H9 (cell line): ENCODE measurements at regions not wholly inside any gene's neighbourhood (a gene's known extent, or its start where the extent isn't known, plus 50 kb on each side); places are given as distances from the start of the nearest gene placed in this dataset.

Experiments used
- DNase-seq: peaks from one replicate; pipeline ENCODE4 v3.0.0-alpha.2; 2017
- H2AFZ ChIP-seq: one replicate; pipeline ENCODE4 v1.6.1; 2013; ENCODE audit warnings: mild to moderate bottlenecking, low read length, control low read depth, moderate library complexity
- H2AK5ac ChIP-seq: 2 replicates; pipeline ENCODE4 v1.6.1; 2013; ENCODE audit warnings: low read length, control low read depth, mixed read lengths; ENCODE audit not compliant: insufficient read length
- H2BK120ac ChIP-seq: one replicate; pipeline ENCODE4 v1.6.1; 2013; ENCODE audit warnings: low read depth, mild to moderate bottlenecking, low read length, control low read depth, inconsistent platforms; ENCODE audit not compliant: poor library complexity, severe bottlenecking
- H2BK12ac ChIP-seq: 2 replicates; pipeline ENCODE4 v1.6.1; 2013; ENCODE audit warnings: low read length, control low read depth, mixed read lengths, low read depth; ENCODE audit not compliant: insufficient read length
- H2BK15ac ChIP-seq: 2 replicates; pipeline ENCODE4 v1.6.1; 2013; ENCODE audit warnings: low read depth, low read length, control low read depth
- H2BK20ac ChIP-seq: one replicate; pipeline ENCODE4 v1.6.1; 2013; ENCODE audit warnings: low read depth, mild to moderate bottlenecking, low read length, control low read depth, inconsistent platforms; ENCODE audit not compliant: poor library complexity, severe bottlenecking
- H2BK5ac ChIP-seq: 2 replicates; pipeline ENCODE4 v1.6.1; 2013; ENCODE audit warnings: low read length, control low read depth, mixed read lengths; ENCODE audit not compliant: insufficient read length
- H3K14ac ChIP-seq: 2 replicates; pipeline ENCODE4 v1.6.1; 2013; ENCODE audit warnings: low read length, control low read depth; ENCODE audit not compliant: insufficient read depth
- H3K18ac ChIP-seq: 2 replicates; pipeline ENCODE4 v1.6.1; 2013; ENCODE audit warnings: low read depth, mild to moderate bottlenecking, mixed read lengths, low read length, control low read depth; ENCODE audit not compliant: insufficient read length
- H3K23ac ChIP-seq: 2 replicates; pipeline ENCODE4 v1.6.1; 2013; ENCODE audit warnings: low read length, control low read depth, mixed read lengths, low read depth; ENCODE audit not compliant: insufficient read length
- H3K23me2 ChIP-seq: 2 replicates; pipeline ENCODE4 v1.6.1; 2013; ENCODE audit warnings: low read depth, mild to moderate bottlenecking, mixed read lengths, low read length, control low read depth; ENCODE audit not compliant: insufficient read length, poor library complexity, severe bottlenecking
- H3K27ac ChIP-seq: 2 replicates; pipeline ENCODE4 v1.5.1; 2013; ENCODE audit warnings: low read length, control low read depth, mixed read lengths, low read depth; ENCODE audit not compliant: insufficient read length
- H3K27me3 ChIP-seq: 2 replicates; pipeline ENCODE4 v1.6.1; 2013; ENCODE audit warnings: low read length, control low read depth, inconsistent platforms; ENCODE audit not compliant: insufficient read depth
- H3K4ac ChIP-seq: 2 replicates; pipeline ENCODE4 v1.6.1; 2013; ENCODE audit warnings: low read depth, mild to moderate bottlenecking, control low read depth, inconsistent platforms, low read length, moderate library complexity
- H3K4me1 ChIP-seq: 2 replicates; pipeline ENCODE4 v1.6.1; 2013; ENCODE audit warnings: low read length, control low read depth, inconsistent platforms; ENCODE audit not compliant: insufficient read depth
- H3K4me2 ChIP-seq: 2 replicates; pipeline ENCODE4 v1.6.1; 2013; ENCODE audit warnings: low read length, control low read depth, mixed read lengths; ENCODE audit not compliant: insufficient read length, insufficient read depth
- H3K56ac ChIP-seq: 2 replicates; pipeline ENCODE4 v1.6.1; 2013; ENCODE audit warnings: low read depth, mild to moderate bottlenecking, mixed read lengths, low read length, control low read depth; ENCODE audit not compliant: insufficient read length
- H3K79me1 ChIP-seq: 2 replicates; pipeline ENCODE4 v1.6.1; 2013; ENCODE audit warnings: low read depth, mild to moderate bottlenecking, moderate library complexity, low read length, control low read depth, inconsistent platforms; ENCODE audit not compliant: insufficient read depth, poor library complexity, severe bottlenecking
- H3K79me2 ChIP-seq: 2 replicates; pipeline ENCODE4 v1.6.1; 2013; ENCODE audit warnings: low read length, control low read depth, inconsistent platforms; ENCODE audit not compliant: insufficient read depth
- H3K9ac ChIP-seq: 2 replicates; pipeline ENCODE4 v1.6.1; 2013; ENCODE audit warnings: low read length, control low read depth, mixed read lengths; ENCODE audit not compliant: insufficient read length; ENCODE audit errors: extremely low read depth
- H3K9me3 ChIP-seq: one replicate; pipeline ENCODE4 v1.6.1; 2013; ENCODE audit warnings: low read depth, low read length, inconsistent platforms; ENCODE audit not compliant: control insufficient read depth
- H3T11ph ChIP-seq: one replicate; pipeline ENCODE4 v1.6.1; 2013; ENCODE audit warnings: mild to moderate bottlenecking, low read length, control low read depth, inconsistent platforms
- H4K20me1 ChIP-seq: one replicate; pipeline ENCODE4 v1.6.1; 2013; ENCODE audit not compliant: control insufficient read depth, insufficient read length, insufficient read depth
- H4K5ac ChIP-seq: 2 replicates; pipeline ENCODE4 v1.6.1; 2013; ENCODE audit warnings: low read depth, mild to moderate bottlenecking, mixed read lengths, low read length, control low read depth; ENCODE audit not compliant: insufficient read length
- H4K8ac ChIP-seq: replicated peaks from 2 replicates; pipeline ENCODE4 v1.6.1; 2013; ENCODE audit warnings: low read length, control low read depth, mixed read lengths, low read depth; ENCODE audit not compliant: insufficient read length
- H4K91ac ChIP-seq: 2 replicates; pipeline ENCODE4 v1.6.1; 2013; ENCODE audit warnings: low read depth, mild to moderate bottlenecking, moderate library complexity, mixed read lengths, low read length, control low read depth; ENCODE audit not compliant: insufficient read length
- H3K27ac Mint-ChIP-seq, 3 experiments: 2 replicates in 2 of 3; 3 replicates in 1 of 3; pipeline ENCODE4 v1.8.0; 2020 to 2021; ENCODE audit warnings: mixed read lengths in 3 of 3, mild to moderate bottlenecking in 1 of 3, moderate library complexity in 1 of 3
- H3K27me3 Mint-ChIP-seq: 2 replicates; pipeline ENCODE4 v1.8.0; 2021; ENCODE audit warnings: low read depth, mild to moderate bottlenecking, moderate library complexity, mixed read lengths
- H3K36me3 Mint-ChIP-seq, 3 experiments: 2 replicates in 2 of 3; 3 replicates in 1 of 3; pipeline ENCODE4 v1.8.0; 2020 to 2021; ENCODE audit warnings: low read depth in 3 of 3, mixed read lengths in 3 of 3; ENCODE audit not compliant: insufficient read depth in 1 of 3
- H3K4me1 Mint-ChIP-seq, 2 experiments: 2 replicates each; pipeline ENCODE4 v1.8.0; 2020; ENCODE audit warnings: mixed read lengths in 2 of 2
- H3K4me3 Mint-ChIP-seq, 2 experiments: 2 replicates in 1 of 2; 3 replicates in 1 of 2; pipeline ENCODE4 v1.8.0; 2020 to 2021; ENCODE audit warnings: mild to moderate bottlenecking in 2 of 2, mixed read lengths in 2 of 2, moderate library complexity in 1 of 2
- H3K9me3 Mint-ChIP-seq, 2 experiments: 2 replicates in 1 of 2; 3 replicates in 1 of 2; pipeline ENCODE4 v1.8.0; 2020; ENCODE audit warnings: mild to moderate bottlenecking in 2 of 2, mixed read lengths in 2 of 2, moderate library complexity in 1 of 2
- WGBS: extraction: QIAGEN DNeasy Blood & Tissue Kit; methylation state at CpG from one replicate; pipeline ENCODE4 v1.1.7; 2013; ENCODE audit warnings: missing lambda C conversion rate, low lambda C conversion rate, mixed read lengths; ENCODE audit not compliant: insufficient read length; ENCODE audit errors: extremely low coverage; 5-methylcytosine and 5-hydroxymethylcytosine counted together
- TF ChIP-seq, protein P1 (sequence below): fragments of 200-600 bp; sonication (generic); conservative IDR thresholded peaks from 3 replicates; pipeline ENCODE4 v1.8.0; 2021; ENCODE audit warnings: antibody characterized with exemption, mild to moderate bottlenecking

- peaks cover 4 to 8% of the 10 kb centered on the region in 2 experiments; a peak in 3 of 5 replicates for H3K9me3 Mint-ChIP-seq
Measured at GRCh38 chr4:66855956-66856355, 689.3 kb downstream of the CENPC start.

More at GRCh38 chr4:66855956-66856355, 689.3 kb downstream of the CENPC start:
- Histone ChIP-seq H3K18ac (no peak overlapping the region), H2BK20ac (no peak overlapping the region), H2BK15ac (no peak overlapping the region), H4K8ac (no peak overlapping the region), H4K91ac (no peak overlapping the region), H3K4me1 (no peaks in the 10 kb centered on the region; the same call in 1 of the 2 replicates), H3K4ac (no peak overlapping the region), H3K4me2 (no peak overlapping the region), H3K27ac (no peak overlapping the region), H4K5ac (no peak overlapping the region), H2BK12ac (no peak overlapping the region), H2AK5ac (no peak overlapping the region), H3K79me1 (no peaks in the 10 kb centered on the region), H2AFZ (no peak overlapping the region), H2BK120ac (no peak overlapping the region), H3T11ph (no peak overlapping the region), H3K56ac (no peak overlapping the region), H3K23me2 (no peaks in the 10 kb centered on the region), H2BK5ac (no peak overlapping the region), H3K9ac (no peak overlapping the region), H3K14ac (no peak overlapping the region), H3K9me3 (no peaks in the 10 kb centered on the region), H3K23ac (no peak overlapping the region), H4K20me1 (no peaks in the 10 kb centered on the region), H3K79me2 (no peaks in the 10 kb centered on the region), H3K27me3 (no peaks in the 10 kb centered on the region)
- no peak for DNase-seq
- TF ChIP-seq, protein P1, sequence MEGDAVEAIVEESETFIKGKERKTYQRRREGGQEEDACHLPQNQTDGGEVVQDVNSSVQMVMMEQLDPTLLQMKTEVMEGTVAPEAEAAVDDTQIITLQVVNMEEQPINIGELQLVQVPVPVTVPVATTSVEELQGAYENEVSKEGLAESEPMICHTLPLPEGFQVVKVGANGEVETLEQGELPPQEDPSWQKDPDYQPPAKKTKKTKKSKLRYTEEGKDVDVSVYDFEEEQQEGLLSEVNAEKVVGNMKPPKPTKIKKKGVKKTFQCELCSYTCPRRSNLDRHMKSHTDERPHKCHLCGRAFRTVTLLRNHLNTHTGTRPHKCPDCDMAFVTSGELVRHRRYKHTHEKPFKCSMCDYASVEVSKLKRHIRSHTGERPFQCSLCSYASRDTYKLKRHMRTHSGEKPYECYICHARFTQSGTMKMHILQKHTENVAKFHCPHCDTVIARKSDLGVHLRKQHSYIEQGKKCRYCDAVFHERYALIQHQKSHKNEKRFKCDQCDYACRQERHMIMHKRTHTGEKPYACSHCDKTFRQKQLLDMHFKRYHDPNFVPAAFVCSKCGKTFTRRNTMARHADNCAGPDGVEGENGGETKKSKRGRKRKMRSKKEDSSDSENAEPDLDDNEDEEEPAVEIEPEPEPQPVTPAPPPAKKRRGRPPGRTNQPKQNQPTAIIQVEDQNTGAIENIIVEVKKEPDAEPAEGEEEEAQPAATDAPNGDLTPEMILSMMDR, result no peak
- Mint-ChIP-seq H3K4me3 (no peak overlapping the region), H3K27ac (no peak overlapping the region), H3K27me3 (no peaks in the 10 kb centered on the region), H3K36me3 (peaks cover 2 to 4% (median 2%) of the 10 kb centered on the region in 3 experiments; a peak in 1 of 7 replicates), H3K4me1 (no peaks in the 10 kb centered on the region)
- WGBS, result no CpG with 5 or more reads among the region's 1 CpG
